Kidney glomerular epithelial cell (primary cell): ENCODE measurements at regions not wholly inside any gene's neighbourhood (a gene's known extent, or its start where the extent isn't known, plus 50 kb on each side); places are given as distances from the start of the nearest gene placed in this dataset.
"Not testable (repeated sequence)": the region's sequence is repeated elsewhere in the genome, so short reads cannot be mapped to it uniquely, and the experiment has no call there.

Experiments used
- DNase-seq: peaks from one replicate; lab custom pipeline; 2025; lab: John Stamatoyannopoulos, UW

GRCh38 chr9:24351258-24351657 is 194.4 kb downstream of the IZUMO3 start:
- no peak for DNase-seq

- no peak for DNase-seq
These were observed 203.2 kb downstream of the IZUMO3 start for GRCh38 chr9:24342457-24342856.

GRCh38 chr9:24333629-24334028 is 212.1 kb downstream of the IZUMO3 start:
- no peak for DNase-seq

- DNase-seq: no peak
These were observed 246.8 kb downstream of the IZUMO3 start for GRCh38 chr9:24298912-24299311.

GRCh38 chr9:24297931-24298330 is 247.8 kb downstream of the IZUMO3 start:
- no peak for DNase-seq

- DNase-seq: no peak
These were observed 249.6 kb downstream of the IZUMO3 start for GRCh38 chr9:24296124-24296523.

- DNase-seq: no peak
These were observed 252.3 kb downstream of the IZUMO3 start for GRCh38 chr9:24293386-24293785.

GRCh38 chr9:24286761-24287160 is 258.9 kb downstream of the IZUMO3 start:
- no peak for DNase-seq

GRCh38 chr9:24258626-24259025 is 287.1 kb downstream of the IZUMO3 start:
- DNase-seq: no peak

- DNase-seq: no peak
These were observed 288.0 kb downstream of the IZUMO3 start for GRCh38 chr9:24257726-24258125.

GRCh38 chr9:24245988-24246387 is 299.7 kb downstream of the IZUMO3 start:
- peak; percentile 2 for DNase-seq

GRCh38 chr9:24242576-24242975 is 303.1 kb downstream of the IZUMO3 start:
- no peak for DNase-seq

- no peak for DNase-seq
These were observed 327.0 kb downstream of the IZUMO3 start for GRCh38 chr9:24218656-24219055.

GRCh38 chr9:24210641-24211040 is 335.1 kb downstream of the IZUMO3 start:
- DNase-seq: no peak

- no peak for DNase-seq
These were observed 355.7 kb downstream of the IZUMO3 start for GRCh38 chr9:24189986-24190385.

- not testable (repeated sequence) for DNase-seq
These were observed 354.5 kb upstream of the ELAVL2 start for GRCh38 chr9:24180572-24180971.

GRCh38 chr9:24144796-24145195 is 318.8 kb upstream of the ELAVL2 start:
- DNase-seq: no peak

GRCh38 chr9:24135072-24135471 is 309.0 kb upstream of the ELAVL2 start:
- DNase-seq: not testable (repeated sequence)

GRCh38 chr9:24132244-24132643 is 306.2 kb upstream of the ELAVL2 start:
- no peak for DNase-seq

- no peak for DNase-seq
These were observed 301.5 kb upstream of the ELAVL2 start for GRCh38 chr9:24127519-24127918.

- DNase-seq: no peak
These were observed 292.1 kb upstream of the ELAVL2 start for GRCh38 chr9:24118190-24118589.

- DNase-seq: no peak
These were observed 270.7 kb upstream of the ELAVL2 start for GRCh38 chr9:24096756-24097155.

- no peak for DNase-seq
These were observed 269.2 kb upstream of the ELAVL2 start for GRCh38 chr9:24095246-24095645.

- no peak for DNase-seq
These were observed 264.5 kb upstream of the ELAVL2 start for GRCh38 chr9:24090566-24090965.

- no peak for DNase-seq
These were observed 247.6 kb upstream of the ELAVL2 start for GRCh38 chr9:24073666-24074065.
